MM.1S (cell line): ENCODE measurements at regions not wholly inside any gene's neighbourhood (a gene's known extent, or its start where the extent isn't known, plus 50 kb on each side); places are given as distances from the start of the nearest gene placed in this dataset.

Source experiments
- CTCF ChIP-seq: fragments of 300-600 bp; sonication (generic); IDR thresholded peaks from 2 replicates; pipeline ENCODE4 v1.5.1; 2016; ENCODE audit warnings: antibody characterized with exemption, low read length, mixed read lengths
- EZH2 ChIP-seq: fragments of 300-600 bp; sonication (generic); optimal IDR thresholded peaks from 2 replicates; pipeline ENCODE3; 2017; ENCODE audit warnings: low read depth, mild to moderate bottlenecking, antibody characterized with exemption, low read length, mixed read lengths

- no peak for TF ChIP-seq CTCF
- TF ChIP-seq EZH2: no peak
Measured at GRCh38 chr9:7451062-7451461, 348.5 kb downstream of the DMAC1 start.
